H1 (cell line): ENCODE measurements at regions not wholly inside any gene's neighbourhood (a gene's known extent, or its start where the extent isn't known, plus 50 kb on each side); places are given as distances from the start of the nearest gene placed in this dataset.

Experiments
- CTCF ChIA-PET: fragments of 300-600 bp; sonication (Branson Sonifier 250); formaldehyde crosslinking; loops from one replicate; lab custom pipeline; 2021; ENCODE audit not compliant: partially characterized antibody; lab: Charles Lee
- POLR2A ChIA-PET: fragments of 300-600 bp; sonication (Branson Sonifier 250); formaldehyde crosslinking; loops from one replicate; lab custom pipeline; 2021; ENCODE audit warnings: inconsistent platforms; ENCODE audit not compliant: partially characterized antibody; lab: Charles Lee
- DNase-seq, 2 experiments: peaks; one replicate each; pipeline versions ENCODE4 v3.0.0 to v3.0.0-alpha.2; 2010 to 2022; ENCODE audit warnings: low spot score in 2 of 2, low read depth in 1 of 2, mixed read lengths in 1 of 2
- FAIRE-seq: peaks from 2 replicates; lab custom pipeline; 2011; peaks lifted over from hg19 to GRCh38; lab: Jason Lieb, UNC
- H2AFZ ChIP-seq: 2 replicates; pipeline ENCODE4 v1.8.1; 2012; ENCODE audit warnings: low read length, inconsistent platforms
- H2AK5ac ChIP-seq: 2 replicates; pipeline ENCODE4 v1.6.1; 2013; ENCODE audit warnings: low read depth, low read length
- H2BK120ac ChIP-seq: replicated peaks from 2 replicates; pipeline ENCODE3; 2013; ENCODE audit warnings: low read depth, low read length, inconsistent platforms
- H2BK12ac ChIP-seq: 2 replicates; pipeline ENCODE4 v1.6.1; 2013; ENCODE audit warnings: low read depth, low read length
- H2BK15ac ChIP-seq: 2 replicates; pipeline ENCODE4 v1.6.1; 2013; ENCODE audit warnings: low read length
- H2BK20ac ChIP-seq: 2 replicates; pipeline ENCODE4 v1.6.1; 2013; ENCODE audit warnings: low read length
- H2BK5ac ChIP-seq: 2 replicates; pipeline ENCODE4 v1.6.1; 2013; ENCODE audit warnings: low read depth, low read length
- H3K14ac ChIP-seq: 2 replicates; pipeline ENCODE4 v1.6.1; 2013; ENCODE audit warnings: inconsistent platforms; ENCODE audit not compliant: insufficient read length
- H3K18ac ChIP-seq: 2 replicates; pipeline ENCODE4 v1.6.1; 2013; ENCODE audit warnings: low read length; ENCODE audit errors: extremely low read depth
- H3K23ac ChIP-seq: 2 replicates; pipeline ENCODE4 v1.6.1; 2013; ENCODE audit warnings: inconsistent platforms; ENCODE audit not compliant: insufficient read length
- H3K23me2 ChIP-seq: 2 replicates; pipeline ENCODE4 v1.6.1; 2013; ENCODE audit warnings: low read depth, low read length
- H3K27ac ChIP-seq: 2 replicates; pipeline ENCODE4 v1.6.1; 2011; ENCODE audit warnings: low read depth, low read length, inconsistent platforms
- H3K27me3 ChIP-seq, 4 experiments: replicated peaks in 1 of 4; 1 replicate in 1 of 4; 2 replicates in 3 of 4; pipeline versions ENCODE4 v1.6.1 to v1.8.1; 2011 to 2013; ENCODE audit warnings: low read length in 3 of 4, mild to moderate bottlenecking in 3 of 4, inconsistent platforms in 2 of 4, mixed read lengths in 2 of 4, moderate library complexity in 1 of 4; ENCODE audit not compliant: control insufficient read depth in 3 of 4, insufficient read depth in 3 of 4; ENCODE audit errors: extremely low read depth in 1 of 4
- H3K36me3 ChIP-seq, 4 experiments: 2 replicates each; pipeline versions ENCODE4 v1.6.1 to v1.8.1; 2011 to 2013; ENCODE audit warnings: mild to moderate bottlenecking in 4 of 4, low read length in 3 of 4, moderate library complexity in 2 of 4, control low read depth in 1 of 4, inconsistent platforms in 1 of 4; ENCODE audit not compliant: insufficient read depth in 4 of 4, control insufficient read depth in 2 of 4
- H3K4ac ChIP-seq: replicated peaks from 2 replicates; pipeline ENCODE3; 2013; ENCODE audit warnings: low read length, low read depth, mixed read lengths, inconsistent platforms; ENCODE audit not compliant: insufficient read length
- H3K4me1 ChIP-seq, 4 experiments: replicated peaks in 1 of 4; 1 replicate in 1 of 4; 2 replicates in 3 of 4; pipeline versions ENCODE4 v1.6.1 to v1.8.1; 2011 to 2013; ENCODE audit warnings: low read length in 3 of 4, inconsistent platforms in 2 of 4, mixed read lengths in 1 of 4; ENCODE audit not compliant: insufficient read depth in 4 of 4, control insufficient read depth in 3 of 4
- H3K4me2 ChIP-seq, 2 experiments: 2 replicates each; pipeline versions ENCODE4 v1.6.1 to v1.8.1; 2011 to 2013; ENCODE audit warnings: low read depth in 2 of 2, low read length in 2 of 2, control low read depth in 1 of 2, inconsistent platforms in 1 of 2, mild to moderate bottlenecking in 1 of 2; ENCODE audit not compliant: insufficient read depth in 1 of 2
- H3K4me3 ChIP-seq, 4 experiments: fragments of 200-600, 300-600 bp in 1 of 4; sonication (generic), shearing (Covaris generic), sonication (Bioruptor Twin) in 1 of 4; 2 replicates each; pipeline versions ENCODE4 v1.5.1 to v1.8.1; 2011 to 2016; ENCODE audit warnings: low read length in 4 of 4, low read depth in 3 of 4, control low read depth in 2 of 4, inconsistent platforms in 2 of 4, mild to moderate bottlenecking in 2 of 4, mixed read lengths in 1 of 4, moderate library complexity in 1 of 4; ENCODE audit not compliant: insufficient read depth in 2 of 4; ENCODE audit errors: extremely low read depth in 1 of 4
- H3K56ac ChIP-seq: replicated peaks from 2 replicates; pipeline ENCODE3; 2013; ENCODE audit warnings: low read depth, mild to moderate bottlenecking, mixed read lengths, low read length, inconsistent platforms; ENCODE audit not compliant: insufficient read length
- H3K79me1 ChIP-seq: 2 replicates; pipeline ENCODE4 v1.6.1; 2013; ENCODE audit warnings: low read depth, low read length, control low read depth
- H3K79me2 ChIP-seq, 2 experiments: 2 replicates each; pipeline versions ENCODE4 v1.6.1 to v1.8.1; 2012 to 2013; ENCODE audit warnings: low read length in 2 of 2, mild to moderate bottlenecking in 2 of 2, inconsistent platforms in 1 of 2; ENCODE audit not compliant: insufficient read depth in 2 of 2, control insufficient read depth in 1 of 2
- H3K9ac ChIP-seq, 4 experiments: replicated peaks in 1 of 4; 1 replicate in 1 of 4; 2 replicates in 3 of 4; pipeline versions ENCODE4 v1.6.1 to v1.8.1; 2011 to 2013; ENCODE audit warnings: low read depth in 3 of 4, low read length in 3 of 4, control low read depth in 2 of 4, mild to moderate bottlenecking in 2 of 4, moderate library complexity in 2 of 4, inconsistent platforms in 1 of 4; ENCODE audit errors: extremely low read depth in 1 of 4
- H3K9me3 ChIP-seq, 2 experiments: 2 replicates each; pipeline versions ENCODE4 v1.6.1 to v1.8.1; 2012 to 2013; ENCODE audit warnings: mild to moderate bottlenecking in 2 of 2, moderate library complexity in 2 of 2, control low read depth in 1 of 2, inconsistent platforms in 1 of 2, low read depth in 1 of 2, low read length in 1 of 2, mixed read lengths in 1 of 2; ENCODE audit not compliant: insufficient read depth in 2 of 2
- H4K20me1 ChIP-seq, 2 experiments: replicated peaks in 1 of 2; 2 replicates each; pipeline versions ENCODE3 to v1.8.1; 2011 to 2013; ENCODE audit warnings: inconsistent platforms in 2 of 2, low read length in 2 of 2, mild to moderate bottlenecking in 1 of 2; ENCODE audit not compliant: insufficient read depth in 2 of 2, control insufficient read depth in 1 of 2
- H4K5ac ChIP-seq: 2 replicates; pipeline ENCODE4 v1.6.1; 2013; ENCODE audit warnings: low read length, low read depth, mixed read lengths, inconsistent platforms; ENCODE audit not compliant: insufficient read length
- H4K8ac ChIP-seq: 2 replicates; pipeline ENCODE4 v1.8.0; 2013; ENCODE audit warnings: mild to moderate bottlenecking, moderate library complexity, low read length, inconsistent platforms; ENCODE audit not compliant: insufficient read depth; ENCODE audit errors: extremely low read depth
- H4K91ac ChIP-seq: replicated peaks from 2 replicates; pipeline ENCODE3; 2013; ENCODE audit warnings: low read length, mixed read lengths, inconsistent platforms; ENCODE audit not compliant: insufficient read length
- CREB1 ChIP-seq: IDR thresholded peaks from 2 replicates; pipeline ENCODE4 v1.6.1; 2012; ENCODE audit warnings: inconsistent platforms
- GTF2F1 ChIP-seq: IDR thresholded peaks from 2 replicates; pipeline ENCODE4 v1.6.1; 2012; ENCODE audit warnings: low read depth, low read length, improper control_type of control experiment, borderline replicate concordance
- KDM5A ChIP-seq: fragments of 200-600 bp; IDR thresholded peaks from 2 replicates; pipeline ENCODE4 v1.7.1; 2012; ENCODE audit warnings: mild to moderate bottlenecking, low read length, inconsistent platforms, mixed read lengths
- RBBP5 ChIP-seq: IDR thresholded peaks from 2 replicates; pipeline ENCODE4 v1.7.1; 2012; ENCODE audit warnings: low read depth, mild to moderate bottlenecking, inconsistent platforms, low read length, moderate library complexity, borderline replicate concordance
- RXRA ChIP-seq: IDR thresholded peaks from 2 replicates; pipeline ENCODE4 v1.6.1; 2011; ENCODE audit warnings: low read depth, mild to moderate bottlenecking, low read length, moderate library complexity; ENCODE audit not compliant: insufficient read depth
- SAP30 ChIP-seq: fragments of 300-600 bp; sonication (generic); IDR thresholded peaks from 2 replicates; pipeline ENCODE4 v1.7.1; 2012; ENCODE audit warnings: low read length, moderate library complexity, mild to moderate bottlenecking, inconsistent platforms; ENCODE audit not compliant: insufficient read depth, insufficient replicate concordance
- SRF ChIP-seq: IDR thresholded peaks from 2 replicates; pipeline ENCODE4 v1.6.1; 2011; ENCODE audit warnings: mild to moderate bottlenecking, low read depth, low read length, moderate library complexity
- WGBS, 2 experiments: shearing (Covaris generic) in 1 of 2; methylation state at CpG; one replicate each; pipeline versions ENCODE4 v1.1.6 to v1.1.7; 2013 to 2015; ENCODE audit warnings: low lambda C conversion rate in 2 of 2, mixed read lengths in 2 of 2, inconsistent platforms in 1 of 2, low coverage in 1 of 2, missing lambda C conversion rate in 1 of 2; ENCODE audit not compliant: insufficient replicate concordance in 2 of 2, insufficient coverage in 1 of 2, insufficient read length in 1 of 2; ENCODE audit errors: extremely low coverage in 1 of 2, missing lambda C conversion rate in 1 of 2; 5-methylcytosine and 5-hydroxymethylcytosine counted together
- TF ChIP-seq, protein P1 (sequence below): IDR thresholded peaks from 2 replicates; pipeline ENCODE4 v1.6.1; 2011; ENCODE audit warnings: low read depth, mild to moderate bottlenecking, low read length; ENCODE audit not compliant: insufficient read depth
- TF ChIP-seq, protein P2 (sequence below): IDR thresholded peaks from 2 replicates; pipeline ENCODE4 v1.6.1; 2012; ENCODE audit warnings: inconsistent platforms

DNA sequence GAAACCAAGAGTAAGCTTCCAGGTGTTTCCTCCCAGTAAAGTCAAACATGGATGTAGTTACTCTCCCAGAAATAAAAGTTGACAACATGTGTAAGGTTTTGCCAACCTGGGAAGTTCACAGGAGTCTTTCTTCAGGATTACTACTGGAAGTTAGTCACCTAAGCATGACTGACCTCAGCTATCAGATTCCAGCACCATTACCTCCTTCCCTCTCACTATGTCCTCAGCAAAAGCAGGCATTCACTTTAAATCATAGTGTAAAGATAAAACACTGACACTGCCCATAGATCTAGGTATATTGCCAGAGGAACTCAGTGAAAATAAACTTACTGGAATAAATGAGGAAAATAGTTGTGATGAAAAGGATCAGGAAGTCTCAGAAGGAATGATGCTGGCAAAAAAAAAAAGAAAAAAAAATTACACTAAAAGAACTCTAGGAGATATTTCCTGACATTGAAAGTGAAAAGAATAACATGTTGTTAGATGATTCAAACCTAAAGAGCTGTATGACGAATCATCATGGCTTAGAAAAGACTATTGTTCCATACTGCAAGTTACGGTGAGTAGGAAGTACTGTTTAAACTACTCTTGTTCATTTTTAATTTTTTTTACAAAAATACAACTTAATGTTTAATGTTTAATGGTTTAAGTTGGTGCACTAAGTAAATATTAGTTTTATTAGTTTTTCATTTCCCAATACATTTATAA, 484.5 kb upstream of the ZNF804A start:
- Histone ChIP-seq H3K79me1 (no peaks in the 10 kb centered on the region), H3K79me2 (no peaks in the 10 kb centered on the region), H3K18ac (no peak overlapping the region), H3K4ac (no peak overlapping the region), H2AK5ac (no peak overlapping the region), H3K4me1 (no peaks in the 10 kb centered on the region), H4K91ac (no peak overlapping the region), H3K9ac (no peak overlapping the region), H4K5ac (no peak overlapping the region), H3K9me3 (no peaks in the 10 kb centered on the region), H4K20me1 (no peaks in the 10 kb centered on the region), H2BK20ac (no peak overlapping the region), H4K8ac (no peak overlapping the region), H3K56ac (no peak overlapping the region), H2BK5ac (no peak overlapping the region), H3K14ac (no peak overlapping the region), H3K23ac (no peak overlapping the region), H3K4me2 (no peak overlapping the region), H3K27ac (no peak overlapping the region), H2BK15ac (no peak overlapping the region), H3K23me2 (no peaks in the 10 kb centered on the region), H2BK12ac (no peak overlapping the region), H2AFZ (no peak overlapping the region), H3K36me3 (no peaks in the 10 kb centered on the region), H3K4me3 (no peak overlapping the region), H3K27me3 (no peaks in the 10 kb centered on the region), H2BK120ac (no peak overlapping the region)
- CTCF ChIA-PET: no interaction called here
- WGBS, 2 experiments: 98% methylated on average over 2 of the region's 2 CpGs; no CpG with 5 or more reads in 1 of the 2 experiments
- TF ChIP-seq KDM5A: no peak
- no peak for TF ChIP-seq GTF2F1
- no peak for TF ChIP-seq CREB1
- TF ChIP-seq SRF: no peak
- TF ChIP-seq SAP30: no peak
- no peak for TF ChIP-seq RXRA
- TF ChIP-seq, protein P1, sequence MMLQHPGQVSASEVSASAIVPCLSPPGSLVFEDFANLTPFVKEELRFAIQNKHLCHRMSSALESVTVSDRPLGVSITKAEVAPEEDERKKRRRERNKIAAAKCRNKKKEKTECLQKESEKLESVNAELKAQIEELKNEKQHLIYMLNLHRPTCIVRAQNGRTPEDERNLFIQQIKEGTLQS: no peak
- TF ChIP-seq, protein P2, sequence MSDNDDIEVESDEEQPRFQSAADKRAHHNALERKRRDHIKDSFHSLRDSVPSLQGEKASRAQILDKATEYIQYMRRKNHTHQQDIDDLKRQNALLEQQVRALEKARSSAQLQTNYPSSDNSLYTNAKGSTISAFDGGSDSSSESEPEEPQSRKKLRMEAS: no peak
- no peak for TF ChIP-seq RBBP5
- no peak for DNase-seq
- POLR2A ChIA-PET: no interaction called here
- no peak for FAIRE-seq
